ENCODE measurements at regions not wholly inside any gene's neighbourhood (a gene's known extent, or its start where the extent isn't known, plus 50 kb on each side); places are given as distances from the start of the nearest gene placed in this dataset.
A peak's percentile ranks its signal among the peaks of the same experiment; 100 is the strongest.

DNA sequence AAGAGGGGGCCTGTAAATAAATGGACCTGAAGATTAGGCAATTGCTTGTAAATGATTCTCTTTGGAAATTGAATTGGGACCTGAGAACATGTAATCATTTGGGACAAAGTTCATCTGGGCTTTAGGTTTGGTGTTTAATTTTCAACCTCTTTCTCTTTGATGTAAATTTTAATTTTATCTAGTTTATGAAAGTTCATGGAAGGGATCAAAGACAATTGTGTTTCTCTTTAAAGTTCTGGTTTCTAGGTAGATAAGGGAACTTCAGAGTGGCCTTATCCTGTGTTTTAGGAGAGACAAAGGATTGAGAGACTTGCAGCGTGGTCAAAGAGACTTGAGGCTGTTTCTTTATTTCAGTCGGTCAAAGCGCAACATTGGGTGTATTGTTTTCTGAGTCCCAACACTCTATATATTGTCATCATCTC lies 1108.3 kb downstream of the TBL1XR1 start:
- DNase-seq (ENCODE audit: low read depth): no peak
- TF ChIP-seq, protein P1, sequence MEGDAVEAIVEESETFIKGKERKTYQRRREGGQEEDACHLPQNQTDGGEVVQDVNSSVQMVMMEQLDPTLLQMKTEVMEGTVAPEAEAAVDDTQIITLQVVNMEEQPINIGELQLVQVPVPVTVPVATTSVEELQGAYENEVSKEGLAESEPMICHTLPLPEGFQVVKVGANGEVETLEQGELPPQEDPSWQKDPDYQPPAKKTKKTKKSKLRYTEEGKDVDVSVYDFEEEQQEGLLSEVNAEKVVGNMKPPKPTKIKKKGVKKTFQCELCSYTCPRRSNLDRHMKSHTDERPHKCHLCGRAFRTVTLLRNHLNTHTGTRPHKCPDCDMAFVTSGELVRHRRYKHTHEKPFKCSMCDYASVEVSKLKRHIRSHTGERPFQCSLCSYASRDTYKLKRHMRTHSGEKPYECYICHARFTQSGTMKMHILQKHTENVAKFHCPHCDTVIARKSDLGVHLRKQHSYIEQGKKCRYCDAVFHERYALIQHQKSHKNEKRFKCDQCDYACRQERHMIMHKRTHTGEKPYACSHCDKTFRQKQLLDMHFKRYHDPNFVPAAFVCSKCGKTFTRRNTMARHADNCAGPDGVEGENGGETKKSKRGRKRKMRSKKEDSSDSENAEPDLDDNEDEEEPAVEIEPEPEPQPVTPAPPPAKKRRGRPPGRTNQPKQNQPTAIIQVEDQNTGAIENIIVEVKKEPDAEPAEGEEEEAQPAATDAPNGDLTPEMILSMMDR (conservative IDR thresholded peaks at IDR 0.05; ENCODE audit: low read depth, low read length): no peak

DNA sequence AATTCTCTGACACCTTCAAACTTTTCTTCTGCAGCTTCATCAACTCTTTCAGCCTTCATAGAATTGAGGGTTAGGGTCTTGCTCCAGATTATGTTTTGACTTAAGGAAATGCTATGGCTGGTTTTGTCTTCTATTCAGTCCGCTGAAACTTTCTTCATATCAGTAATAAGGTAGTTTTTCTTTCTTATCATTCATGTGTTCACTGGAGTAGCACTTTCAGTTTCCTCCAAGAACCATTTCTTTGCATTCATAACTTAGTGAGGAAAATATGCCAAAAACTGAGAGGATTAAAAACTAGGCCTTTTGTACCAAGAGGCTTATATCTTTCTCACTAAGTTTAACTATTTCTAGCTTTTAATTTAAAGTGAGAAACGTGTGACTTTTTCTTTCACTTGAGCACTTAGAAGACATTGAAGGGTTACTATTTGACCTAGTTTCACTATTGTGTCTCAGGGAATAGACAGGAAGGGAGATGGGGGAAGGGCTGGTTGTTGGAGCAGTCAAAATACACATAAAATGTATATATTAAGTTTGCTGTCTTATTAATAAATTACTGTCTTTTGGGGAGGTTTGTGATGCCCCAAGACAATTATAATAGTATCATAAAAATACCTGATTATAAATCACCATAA lies 1110.1 kb downstream of the TBL1XR1 start:
- TF ChIP-seq, protein P1 (conservative IDR thresholded peaks at IDR 0.05; ENCODE audit: low read depth, low read length): no peak
- H3K4me3 ChIP-seq (ENCODE audit: low read length): no peak overlapping the region
- DNase-seq (ENCODE audit: low read depth): peak; percentile 17

More for the DNA sequence above, 1108.3 kb downstream of the TBL1XR1 start:
- H3K4me3 ChIP-seq (ENCODE audit: low read length): no peak overlapping the region

DNA sequence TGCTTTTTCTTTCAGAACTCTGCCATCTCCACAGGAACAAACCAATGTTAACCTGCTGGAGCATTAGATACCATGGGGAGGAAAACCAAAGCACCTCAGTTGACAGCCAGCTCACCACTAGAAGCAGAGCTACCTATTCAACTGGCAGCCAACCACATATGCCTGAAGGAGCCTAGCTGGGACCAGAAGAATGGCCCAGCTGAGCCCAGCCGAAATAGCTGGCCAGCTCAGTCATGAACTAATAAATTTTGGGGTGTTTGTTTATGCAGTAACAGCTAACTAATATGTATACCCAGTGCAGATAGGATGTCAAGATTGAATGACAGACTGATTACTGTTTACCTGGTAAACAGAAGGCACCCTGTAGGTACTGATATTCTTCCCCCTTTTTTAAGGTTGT lies 1117.5 kb downstream of the TBL1XR1 start:
- TF ChIP-seq, protein P1 (conservative IDR thresholded peaks at IDR 0.05; ENCODE audit: low read depth, low read length): no peak
- DNase-seq (ENCODE audit: low read depth): no peak
- no peak overlapping the region for H3K4me3 ChIP-seq (ENCODE audit: low read length)

DNA sequence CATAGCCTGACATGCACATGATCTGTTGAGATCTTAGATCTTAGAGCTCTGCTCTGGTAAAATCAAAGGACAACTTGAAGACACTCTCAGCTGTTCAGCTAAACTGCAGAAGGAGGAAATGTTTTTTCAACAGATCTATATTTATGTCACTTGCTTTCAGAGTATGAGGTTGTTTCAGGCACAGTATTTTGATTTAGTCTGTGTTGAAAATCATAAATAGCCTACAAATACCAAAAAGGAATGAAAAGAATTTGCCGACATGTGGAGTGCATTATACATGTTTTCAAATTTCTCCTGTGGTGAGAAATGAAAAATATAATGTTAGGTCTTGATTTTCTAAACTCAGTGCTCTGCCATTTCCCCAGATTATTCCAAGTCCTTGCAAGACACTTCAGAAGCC lies 1118.4 kb downstream of the TBL1XR1 start:
- TF ChIP-seq, protein P1 (conservative IDR thresholded peaks at IDR 0.05; ENCODE audit: low read depth, low read length): no peak
- H3K4me3 ChIP-seq (ENCODE audit: low read length): no peak overlapping the region
- DNase-seq (ENCODE audit: low read depth): no peak

DNA sequence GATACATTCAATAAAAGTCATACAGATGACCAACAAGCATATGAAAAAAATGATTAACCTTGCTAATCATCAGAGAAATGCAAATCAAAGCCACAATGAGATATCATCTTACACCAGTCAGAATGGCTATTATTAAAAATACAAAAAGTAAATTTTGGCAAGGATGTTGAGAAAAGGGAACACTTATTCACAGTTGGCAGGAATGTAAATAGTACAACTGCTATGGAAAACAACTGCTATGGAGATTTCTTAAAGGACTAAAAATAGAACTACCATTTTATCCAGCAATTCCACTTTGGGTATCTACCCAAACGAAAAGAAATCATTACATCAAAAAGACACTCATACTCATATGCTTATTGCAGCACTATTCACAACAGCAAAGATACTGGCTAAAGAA lies 1121.8 kb downstream of the TBL1XR1 start:
- no peak for DNase-seq (ENCODE audit: low read depth)
- TF ChIP-seq, protein P1 (conservative IDR thresholded peaks at IDR 0.05; ENCODE audit: low read depth, low read length): no peak
- no peak overlapping the region for H3K4me3 ChIP-seq (ENCODE audit: low read length)

DNA sequence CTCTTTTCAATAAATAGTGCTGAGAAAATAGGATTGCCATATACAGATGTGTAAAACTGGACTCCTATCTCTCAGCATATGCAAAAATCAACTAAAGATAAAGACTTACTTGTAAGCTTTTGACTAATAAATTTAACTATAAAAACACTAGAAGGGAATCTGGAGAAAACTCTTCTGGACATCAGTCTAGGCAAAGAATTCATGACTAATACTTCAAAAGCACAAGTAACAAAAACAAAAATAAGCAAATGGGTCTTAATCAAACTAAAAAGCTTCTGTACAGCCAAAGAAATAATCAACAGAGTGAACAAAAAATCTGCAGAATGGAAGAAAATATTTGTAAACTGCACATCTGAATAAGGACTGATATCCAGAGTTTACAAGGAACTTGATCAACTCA lies 1122.2 kb downstream of the TBL1XR1 start:
- no peak overlapping the region for H3K4me3 ChIP-seq (ENCODE audit: low read length)
- TF ChIP-seq, protein P1 (conservative IDR thresholded peaks at IDR 0.05; ENCODE audit: low read depth, low read length): no peak

DNA sequence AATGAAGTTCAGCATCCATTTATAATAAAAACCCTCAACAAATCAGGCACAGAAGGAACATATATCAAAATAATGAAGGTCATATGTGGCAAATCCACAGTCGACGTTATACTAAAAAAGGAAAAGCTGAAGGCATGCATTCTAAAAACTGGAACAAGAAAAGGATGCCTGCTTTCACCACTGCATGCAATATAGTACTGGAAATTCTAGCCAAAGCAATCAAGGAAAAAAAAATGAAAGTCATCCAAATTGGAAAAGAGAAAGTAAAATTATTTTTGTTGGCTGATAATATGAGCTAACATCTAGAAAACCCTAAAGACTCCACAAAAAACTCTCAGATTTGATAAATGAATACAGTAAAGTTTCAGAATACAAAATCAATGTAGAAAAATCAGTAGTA lies 1123.2 kb downstream of the TBL1XR1 start:
- H3K4me3 ChIP-seq (ENCODE audit: low read length): no peak overlapping the region
- no peak for DNase-seq (ENCODE audit: low read depth)
- TF ChIP-seq, protein P1 (conservative IDR thresholded peaks at IDR 0.05; ENCODE audit: low read depth, low read length): no peak

More for the DNA sequence above, 1122.2 kb downstream of the TBL1XR1 start:
- DNase-seq (ENCODE audit: low read depth): no peak
